Body of pancreas (tissue), 4 donors: ENCODE measurements at regions not wholly inside any gene's neighbourhood (a gene's known extent, or its start where the extent isn't known, plus 50 kb on each side); places are given as distances from the start of the nearest gene placed in this dataset.

ENCODE experiments used
- ATAC-seq: fragments of 150-250 bp; one replicate; pipeline ENCODE4 v1.9.1; 2016
- DNase-seq, 4 donors: peaks; one replicate each; pipeline ENCODE4 v3.0.0-alpha.2; 2019
- H3K27ac ChIP-seq, 4 donors: fragments of 200-600 bp; sonication (generic); 1 replicate in 3 of 4; 2 replicates in 1 of 4; pipeline versions ENCODE4 v1.5.1 to v1.6.1; 2016 to 2019; ENCODE audit warnings: mild to moderate bottlenecking in 1 of 4, mixed read lengths in 1 of 4, moderate library complexity in 1 of 4
- H3K27me3 ChIP-seq, 2 donors: fragments of 200-600 bp; sonication (generic); one replicate each; pipeline ENCODE4 v1.6.0; 2016; ENCODE audit warnings: mild to moderate bottlenecking in 1 of 2
- H3K36me3 ChIP-seq, 2 donors: fragments of 200-600 bp; sonication (generic); replicated peaks in 1 of 2; 2 replicates each; pipeline ENCODE4 v1.5.1; 2016; ENCODE audit warnings: low read depth in 2 of 2; ENCODE audit not compliant: insufficient read depth in 1 of 2
- H3K4me1 ChIP-seq: fragments of 200-600 bp; sonication (generic); one replicate; pipeline ENCODE4 v1.6.0; 2016
- H3K4me3 ChIP-seq, 2 donors: fragments of 200-600 bp; sonication (generic); 1 replicate in 1 of 2; 2 replicates in 1 of 2; pipeline ENCODE4 v1.5.1; 2016 to 2019
- H3K9me3 ChIP-seq, 3 donors: fragments of 200-600 bp; sonication (generic); 1 replicate in 2 of 3; 2 replicates in 1 of 3; pipeline ENCODE4 v1.5.1; 2016
- POLR2A ChIP-seq, 3 donors: fragments of 450-650 bp; IDR thresholded peaks; one replicate each; pipeline ENCODE4 v1.6.1; 2016; ENCODE audit warnings: antibody characterized with exemption in 3 of 3, mild to moderate bottlenecking in 2 of 3
- WGBS, 2 donors: methylation state at CpG; one replicate each; pipeline ENCODE4 v1.1.5; 2017; 5-methylcytosine and 5-hydroxymethylcytosine counted together
- intact Hi-C: fragments of 100-400 bp; cut with DNase I; formaldehyde crosslinking; loops from one replicate; pipeline ENCODE4 v1.15.1; 2023
- TF ChIP-seq, protein P1 (sequence below), 7 experiments: fragments of 450-650 bp in 4 of 7; fragments of 200-600 bp in 3 of 7; sonication (generic) in 3 of 7; IDR thresholded peaks; one replicate each; pipeline ENCODE4 v1.5.1; 2016 to 2019; ENCODE audit warnings: antibody characterized with exemption in 7 of 7

DNA sequence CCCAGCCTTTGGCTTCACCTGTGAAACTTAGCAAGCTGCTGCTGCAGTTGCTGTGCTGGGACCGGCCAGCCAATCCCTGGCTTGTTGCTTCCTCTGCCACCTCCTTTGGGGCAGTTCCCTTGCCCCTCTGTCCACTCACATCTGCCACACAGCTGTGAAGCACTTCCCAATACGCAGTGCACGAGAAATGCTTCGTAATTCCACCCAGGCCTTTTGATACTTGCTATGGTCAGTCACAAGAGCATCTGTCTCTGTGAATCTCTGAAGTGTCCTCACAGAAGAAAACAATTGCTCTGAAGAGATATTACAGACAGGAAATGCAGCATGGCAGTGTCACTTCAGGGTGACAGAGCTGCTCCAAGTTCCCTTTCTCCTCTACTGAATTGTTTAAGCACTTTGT, 208.5 kb downstream of the PTEN start:
- Histone ChIP-seq H3K4me1 (no peaks in the 10 kb centered on the region), H3K9me3 (no peaks in the 10 kb centered on the region), H3K36me3 (no peaks in the 10 kb centered on the region), H3K27me3 (no peaks in the 10 kb centered on the region), H3K4me3 (no peak overlapping the region), H3K27ac (no peak overlapping the region)
- ATAC-seq: no peak
- intact Hi-C loops: no loop called here
- TF ChIP-seq, protein P1, sequence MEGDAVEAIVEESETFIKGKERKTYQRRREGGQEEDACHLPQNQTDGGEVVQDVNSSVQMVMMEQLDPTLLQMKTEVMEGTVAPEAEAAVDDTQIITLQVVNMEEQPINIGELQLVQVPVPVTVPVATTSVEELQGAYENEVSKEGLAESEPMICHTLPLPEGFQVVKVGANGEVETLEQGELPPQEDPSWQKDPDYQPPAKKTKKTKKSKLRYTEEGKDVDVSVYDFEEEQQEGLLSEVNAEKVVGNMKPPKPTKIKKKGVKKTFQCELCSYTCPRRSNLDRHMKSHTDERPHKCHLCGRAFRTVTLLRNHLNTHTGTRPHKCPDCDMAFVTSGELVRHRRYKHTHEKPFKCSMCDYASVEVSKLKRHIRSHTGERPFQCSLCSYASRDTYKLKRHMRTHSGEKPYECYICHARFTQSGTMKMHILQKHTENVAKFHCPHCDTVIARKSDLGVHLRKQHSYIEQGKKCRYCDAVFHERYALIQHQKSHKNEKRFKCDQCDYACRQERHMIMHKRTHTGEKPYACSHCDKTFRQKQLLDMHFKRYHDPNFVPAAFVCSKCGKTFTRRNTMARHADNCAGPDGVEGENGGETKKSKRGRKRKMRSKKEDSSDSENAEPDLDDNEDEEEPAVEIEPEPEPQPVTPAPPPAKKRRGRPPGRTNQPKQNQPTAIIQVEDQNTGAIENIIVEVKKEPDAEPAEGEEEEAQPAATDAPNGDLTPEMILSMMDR (IDR thresholded peaks at IDR 0.05): no peak
- TF ChIP-seq POLR2A (IDR thresholded peaks at IDR 0.05): no peak
- DNase-seq: peak in 1 of 4 donors; percentile 18
- 71 to 92% methylated on average over 4 of the region's 4 CpGs for WGBS, 2 donors

DNA sequence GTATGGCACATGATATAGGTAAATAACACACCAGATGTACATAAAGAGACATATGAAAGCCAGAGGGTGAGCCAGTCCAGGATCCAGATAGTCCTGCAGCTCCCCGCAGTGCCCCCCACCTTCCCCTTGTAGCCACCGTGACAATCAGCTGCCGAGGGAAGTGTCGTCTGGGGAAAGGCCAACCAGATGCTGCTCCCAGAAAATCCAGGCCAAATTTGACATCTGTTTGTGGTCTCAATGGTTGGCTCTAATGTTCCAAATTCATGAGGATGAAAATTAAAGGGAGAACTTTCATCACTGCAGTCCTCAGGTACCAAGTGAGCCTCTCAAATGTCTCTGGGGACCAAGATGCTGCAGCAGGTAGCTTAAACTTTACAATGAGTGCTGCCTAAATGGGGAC, 210.3 kb downstream of the PTEN start:
- WGBS, 2 donors: 65 to 77% methylated on average over 4 of the region's 4 CpGs
- Histone ChIP-seq H3K9me3 (no peaks in the 10 kb centered on the region), H3K4me1 (no peaks in the 10 kb centered on the region), H3K27ac (no peak overlapping the region), H3K36me3 (no peaks in the 10 kb centered on the region), H3K27me3 (no peaks in the 10 kb centered on the region), H3K4me3 (no peak overlapping the region)
- intact Hi-C loops: no loop called here
- no peak for ATAC-seq
- DNase-seq: no peak
- TF ChIP-seq, protein P1 (IDR thresholded peaks at IDR 0.05): no peak
- TF ChIP-seq POLR2A (IDR thresholded peaks at IDR 0.05): no peak

GRCh38 chr10:88074971-88075370, 211.5 kb downstream of the PTEN start:
- Histone ChIP-seq H3K9me3 (no peaks in the 10 kb centered on the region), H3K27ac (no peak overlapping the region), H3K4me1 (peaks cover 8% of the 10 kb centered on the region), H3K27me3 (no peaks in the 10 kb centered on the region), H3K4me3 (no peak overlapping the region), H3K36me3 (no peaks in the 10 kb centered on the region)
- WGBS, 2 donors: 83 to 86% methylated on average over 5 of the region's 5 CpGs
- ATAC-seq: no peak
- TF ChIP-seq, protein P1 (IDR thresholded peaks at IDR 0.05): no peak
- TF ChIP-seq POLR2A (IDR thresholded peaks at IDR 0.05): no peak
- intact Hi-C loops: no loop called here
- DNase-seq: no peak

DNA sequence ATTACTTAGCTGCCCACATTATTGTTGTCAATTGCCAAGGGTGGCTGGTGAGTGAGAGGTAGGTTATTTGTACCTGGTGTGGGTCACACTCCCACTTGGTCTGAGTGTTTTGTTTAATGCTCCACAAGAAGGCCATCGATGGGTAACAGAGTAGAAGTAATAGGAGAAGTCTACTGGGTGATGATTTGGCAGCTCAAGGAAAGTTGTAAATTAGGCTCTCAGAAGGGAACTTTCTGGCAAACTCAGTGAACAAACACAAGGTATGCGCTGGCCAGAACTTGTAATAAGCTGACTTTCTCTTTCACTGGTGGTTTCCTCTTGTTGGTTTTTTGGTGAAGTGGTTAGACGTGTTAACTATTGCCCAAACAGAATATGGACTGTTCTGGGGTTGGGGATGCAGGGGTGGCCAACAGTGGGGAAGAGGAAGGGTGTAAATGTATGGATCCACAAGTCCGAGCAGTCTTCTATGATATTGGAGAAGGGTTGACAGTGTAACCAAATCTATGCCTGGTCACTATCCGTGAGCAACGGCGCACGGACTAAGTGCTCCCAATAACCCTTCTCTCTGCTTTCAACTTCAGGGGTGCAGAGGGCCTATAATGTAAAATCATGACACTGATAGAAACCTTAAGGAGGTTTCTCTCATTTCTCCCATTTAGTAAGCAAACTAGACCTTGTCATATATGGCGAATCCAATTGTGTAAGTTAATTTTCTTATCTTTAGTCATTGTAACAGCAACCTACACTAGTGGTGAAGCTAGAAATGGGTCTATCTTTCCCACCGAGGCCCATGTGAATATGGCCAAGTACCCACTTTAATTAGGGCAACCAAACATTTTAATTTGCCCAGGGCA, 212.8 kb downstream of the PTEN start:
- intact Hi-C loops: no loop called here
- H3K36me3 ChIP-seq: no peaks in the 10 kb centered on the region
- H3K27ac ChIP-seq: no peak overlapping the region
- H3K4me1 ChIP-seq: peaks cover 21% of the 10 kb centered on the region
- DNase-seq (no peak), ATAC-seq (no peak)
- TF ChIP-seq, protein P1 (IDR thresholded peaks at IDR 0.05): no peak
- TF ChIP-seq POLR2A (IDR thresholded peaks at IDR 0.05): no peak
- no peak overlapping the region for H3K4me3 ChIP-seq
- 74 to 82% methylated on average over 10 of the region's 10 CpGs for WGBS, 2 donors
- no peaks in the 10 kb centered on the region for H3K27me3 ChIP-seq
- no peaks in the 10 kb centered on the region for H3K9me3 ChIP-seq

- intact Hi-C loops: no loop called here
- no peak for TF ChIP-seq POLR2A (IDR thresholded peaks at IDR 0.05)
- TF ChIP-seq, protein P1 (IDR thresholded peaks at IDR 0.05): no peak
- peaks cover 39% of the 10 kb centered on the region for H3K4me1 ChIP-seq
These were observed 214.6 kb downstream of the PTEN start for GRCh38 chr10:88077977-88078376.

More at GRCh38 chr10:88077977-88078376, 214.6 kb downstream of the PTEN start:
- DNase-seq (no peak), ATAC-seq (no peak)
- H3K9me3 ChIP-seq: no peaks in the 10 kb centered on the region
- H3K4me3 ChIP-seq: no peak overlapping the region
- WGBS, 2 donors: 87 to 89% methylated on average over 4 of the region's 4 CpGs
- H3K27me3 ChIP-seq: no peaks in the 10 kb centered on the region
- H3K27ac ChIP-seq: no peak overlapping the region
- H3K36me3 ChIP-seq: no peaks in the 10 kb centered on the region
